SK-N-SH treated with all-trans-retinoic acid at 6 μM for 48 hours (cell line): ENCODE measurements at regions not wholly inside any gene's neighbourhood (a gene's known extent, or its start where the extent isn't known, plus 50 kb on each side); places are given as distances from the start of the nearest gene placed in this dataset.

ENCODE experiments used
- ATAC-seq: fragments of 200-7000 bp; cut with Tn5 transposase; 3 replicates; pipeline ENCODE4 v1.9.1; 2020; ENCODE audit warnings: mild to moderate bottlenecking, moderate library complexity
- ARNTL ChIP-seq: fragments of 450-650 bp; formaldehyde crosslinking; IDR thresholded peaks from 2 replicates; pipeline ENCODE4 v1.5.0; 2020; ENCODE audit warnings: low read depth, mild to moderate bottlenecking, moderate library complexity, borderline replicate concordance
- BACH2 ChIP-seq: fragments of 250-450 bp; sonication (Bioruptor Pico); IDR thresholded peaks from 2 replicates; pipeline ENCODE4 v1.9.0; 2021; ENCODE audit warnings: mild to moderate bottlenecking, borderline replicate concordance
- CSDC2 ChIP-seq: fragments of 250-450 bp; sonication (Bioruptor Pico); IDR thresholded peaks from 2 replicates; pipeline ENCODE4 v1.5.0; 2020; ENCODE audit warnings: mild to moderate bottlenecking, moderate library complexity
- ESRRG ChIP-seq: fragments of 250-450 bp; sonication (Bioruptor Pico); IDR thresholded peaks from 2 replicates; pipeline ENCODE4 v1.6.1; 2021; ENCODE audit warnings: mild to moderate bottlenecking
- GLIS3 ChIP-seq: fragments of 250-450 bp; sonication (Bioruptor Pico); IDR thresholded peaks from 2 replicates; pipeline ENCODE4 v1.5.0; 2020; ENCODE audit warnings: mild to moderate bottlenecking, moderate library complexity
- ISL1 ChIP-seq: fragments of 250-450 bp; sonication (Bioruptor Pico); IDR thresholded peaks from 2 replicates; pipeline ENCODE4 v2.1.2; 2022; ENCODE audit warnings: mild to moderate bottlenecking, moderate library complexity
- OSR1 ChIP-seq: fragments of 250-450 bp; sonication (Bioruptor Pico); IDR thresholded peaks from 2 replicates; pipeline ENCODE4 v1.8.0; 2022; ENCODE audit warnings: moderate library complexity, mild to moderate bottlenecking, inconsistent platforms
- PATZ1 ChIP-seq: fragments of 250-450 bp; sonication (Bioruptor Pico); IDR thresholded peaks from 2 replicates; pipeline ENCODE4 v1.8.0; 2020; ENCODE audit warnings: mild to moderate bottlenecking, moderate library complexity, borderline replicate concordance
- RARB ChIP-seq: fragments of 250-450 bp; sonication (Bioruptor Pico); IDR thresholded peaks from 2 replicates; pipeline ENCODE4 v1.8.0; 2021; ENCODE audit warnings: mild to moderate bottlenecking, moderate library complexity
- SNAI2 ChIP-seq: fragments of 250-450 bp; sonication (Bioruptor Pico); IDR thresholded peaks from 2 replicates; pipeline ENCODE4 v1.5.0; 2020; ENCODE audit warnings: mild to moderate bottlenecking, moderate library complexity
- TCF4 ChIP-seq: fragments of 250-450 bp; sonication (Bioruptor Pico); IDR thresholded peaks from 2 replicates; pipeline ENCODE4 v1.8.0; 2021; ENCODE audit warnings: mild to moderate bottlenecking, moderate library complexity, borderline replicate concordance
- TOX ChIP-seq: fragments of 250-450 bp; sonication (Bioruptor Pico); IDR thresholded peaks from 2 replicates; pipeline ENCODE4 v1.8.0; 2021; ENCODE audit warnings: mild to moderate bottlenecking, moderate library complexity, borderline replicate concordance
- ZC3H10 ChIP-seq: fragments of 250-450 bp; sonication (Bioruptor Pico); IDR thresholded peaks from 2 replicates; pipeline ENCODE4 v1.5.1; 2021; ENCODE audit warnings: mild to moderate bottlenecking, moderate library complexity
- ZFP3 ChIP-seq: fragments of 250-450 bp; sonication (Bioruptor Pico); IDR thresholded peaks from 2 replicates; pipeline ENCODE4 v1.5.0; 2020; ENCODE audit warnings: mild to moderate bottlenecking, moderate library complexity
- ZFP30 ChIP-seq: fragments of 450-650 bp; formaldehyde crosslinking; IDR thresholded peaks from 2 replicates; pipeline ENCODE4 v1.5.0; 2022; ENCODE audit warnings: mild to moderate bottlenecking, moderate library complexity
- ZNF565 ChIP-seq: fragments of 450-650 bp; formaldehyde crosslinking; conservative IDR thresholded peaks from 2 replicates; pipeline ENCODE4 v1.5.0; 2020; ENCODE audit warnings: low read depth, mild to moderate bottlenecking, moderate library complexity
- ZNF70 ChIP-seq: fragments of 450-650 bp; formaldehyde crosslinking; IDR thresholded peaks from 2 replicates; pipeline ENCODE4 v1.5.0; 2020; ENCODE audit warnings: mild to moderate bottlenecking, moderate library complexity
- ZNF8 ChIP-seq: fragments of 450-650 bp; formaldehyde crosslinking; IDR thresholded peaks from 2 replicates; pipeline ENCODE4 v1.5.0; 2020; ENCODE audit warnings: mild to moderate bottlenecking, moderate library complexity
- TF ChIP-seq, protein P1 (sequence below): fragments of 250-450 bp; sonication (Bioruptor Pico); IDR thresholded peaks from 2 replicates; pipeline ENCODE4 v1.8.0; 2021; ENCODE audit warnings: low read depth, mild to moderate bottlenecking, moderate library complexity, borderline replicate concordance
- TF ChIP-seq, protein P2 (sequence below): fragments of 250-450 bp; sonication (Bioruptor Pico); IDR thresholded peaks from 2 replicates; pipeline ENCODE4 v1.5.0; 2020; ENCODE audit warnings: mild to moderate bottlenecking, moderate library complexity
- TF ChIP-seq, protein P3 (sequence below): fragments of 250-450 bp; sonication (Bioruptor Pico); IDR thresholded peaks from 2 replicates; pipeline ENCODE4 v1.5.1; 2021; ENCODE audit warnings: mild to moderate bottlenecking, moderate library complexity
- TF ChIP-seq, protein P4 (sequence below): fragments of 250-450 bp; sonication (Bioruptor Pico); IDR thresholded peaks from 2 replicates; pipeline ENCODE4 v1.5.1; 2020; ENCODE audit warnings: low read depth, mild to moderate bottlenecking, moderate library complexity

DNA sequence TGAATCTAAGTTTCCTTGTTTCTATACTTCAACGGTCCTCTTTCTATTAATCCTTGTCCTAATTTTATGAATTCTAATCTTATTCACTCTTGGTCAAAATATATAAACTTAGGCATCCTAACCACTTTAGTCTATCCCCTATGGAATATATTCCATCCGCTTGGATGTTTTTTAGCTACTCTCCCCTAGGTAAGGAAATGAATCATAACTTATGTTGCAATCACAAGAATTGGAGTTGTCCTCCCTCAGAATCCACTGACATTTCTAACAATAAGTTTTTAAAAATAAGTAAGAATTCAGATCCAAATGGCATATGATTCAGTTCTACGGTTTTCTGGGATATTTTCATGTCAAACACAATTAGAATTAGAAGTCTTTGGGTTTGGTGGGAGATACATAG, 1081.6 kb downstream of the SORCS1 start:
- ATAC-seq, result no peak
- no peak for TF ChIP-seq CSDC2 (CRISPR knock-in tag)
- TF ChIP-seq, protein P1, sequence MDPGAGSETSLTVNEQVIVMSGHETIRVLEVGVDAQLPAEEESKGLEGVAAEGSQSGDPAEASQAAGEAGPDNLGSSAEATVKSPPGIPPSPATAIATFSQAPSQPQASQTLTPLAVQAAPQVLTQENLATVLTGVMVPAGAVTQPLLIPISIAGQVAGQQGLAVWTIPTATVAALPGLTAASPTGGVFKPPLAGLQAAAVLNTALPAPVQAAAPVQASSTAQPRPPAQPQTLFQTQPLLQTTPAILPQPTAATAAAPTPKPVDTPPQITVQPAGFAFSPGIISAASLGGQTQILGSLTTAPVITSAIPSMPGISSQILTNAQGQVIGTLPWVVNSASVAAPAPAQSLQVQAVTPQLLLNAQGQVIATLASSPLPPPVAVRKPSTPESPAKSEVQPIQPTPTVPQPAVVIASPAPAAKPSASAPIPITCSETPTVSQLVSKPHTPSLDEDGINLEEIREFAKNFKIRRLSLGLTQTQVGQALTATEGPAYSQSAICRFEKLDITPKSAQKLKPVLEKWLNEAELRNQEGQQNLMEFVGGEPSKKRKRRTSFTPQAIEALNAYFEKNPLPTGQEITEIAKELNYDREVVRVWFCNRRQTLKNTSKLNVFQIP (CRISPR knock-in tag), result no peak
- TF ChIP-seq GLIS3 (CRISPR knock-in tag), result no peak
- no peak for TF ChIP-seq ZFP30 (CRISPR knock-in tag)
- TF ChIP-seq ZNF70, result no peak
- no peak for TF ChIP-seq ZNF8 (CRISPR knock-in tag)
- no peak for TF ChIP-seq PATZ1 (CRISPR knock-in tag)
- no peak for TF ChIP-seq ESRRG
- TF ChIP-seq, protein P2, sequence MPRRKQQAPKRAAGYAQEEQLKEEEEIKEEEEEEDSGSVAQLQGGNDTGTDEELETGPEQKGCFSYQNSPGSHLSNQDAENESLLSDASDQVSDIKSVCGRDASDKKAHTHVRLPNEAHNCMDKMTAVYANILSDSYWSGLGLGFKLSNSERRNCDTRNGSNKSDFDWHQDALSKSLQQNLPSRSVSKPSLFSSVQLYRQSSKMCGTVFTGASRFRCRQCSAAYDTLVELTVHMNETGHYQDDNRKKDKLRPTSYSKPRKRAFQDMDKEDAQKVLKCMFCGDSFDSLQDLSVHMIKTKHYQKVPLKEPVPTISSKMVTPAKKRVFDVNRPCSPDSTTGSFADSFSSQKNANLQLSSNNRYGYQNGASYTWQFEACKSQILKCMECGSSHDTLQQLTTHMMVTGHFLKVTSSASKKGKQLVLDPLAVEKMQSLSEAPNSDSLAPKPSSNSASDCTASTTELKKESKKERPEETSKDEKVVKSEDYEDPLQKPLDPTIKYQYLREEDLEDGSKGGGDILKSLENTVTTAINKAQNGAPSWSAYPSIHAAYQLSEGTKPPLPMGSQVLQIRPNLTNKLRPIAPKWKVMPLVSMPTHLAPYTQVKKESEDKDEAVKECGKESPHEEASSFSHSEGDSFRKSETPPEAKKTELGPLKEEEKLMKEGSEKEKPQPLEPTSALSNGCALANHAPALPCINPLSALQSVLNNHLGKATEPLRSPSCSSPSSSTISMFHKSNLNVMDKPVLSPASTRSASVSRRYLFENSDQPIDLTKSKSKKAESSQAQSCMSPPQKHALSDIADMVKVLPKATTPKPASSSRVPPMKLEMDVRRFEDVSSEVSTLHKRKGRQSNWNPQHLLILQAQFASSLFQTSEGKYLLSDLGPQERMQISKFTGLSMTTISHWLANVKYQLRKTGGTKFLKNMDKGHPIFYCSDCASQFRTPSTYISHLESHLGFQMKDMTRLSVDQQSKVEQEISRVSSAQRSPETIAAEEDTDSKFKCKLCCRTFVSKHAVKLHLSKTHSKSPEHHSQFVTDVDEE (CRISPR knock-in tag), result no peak
- TF ChIP-seq OSR1 (CRISPR knock-in tag), result no peak
- TF ChIP-seq, protein P3, sequence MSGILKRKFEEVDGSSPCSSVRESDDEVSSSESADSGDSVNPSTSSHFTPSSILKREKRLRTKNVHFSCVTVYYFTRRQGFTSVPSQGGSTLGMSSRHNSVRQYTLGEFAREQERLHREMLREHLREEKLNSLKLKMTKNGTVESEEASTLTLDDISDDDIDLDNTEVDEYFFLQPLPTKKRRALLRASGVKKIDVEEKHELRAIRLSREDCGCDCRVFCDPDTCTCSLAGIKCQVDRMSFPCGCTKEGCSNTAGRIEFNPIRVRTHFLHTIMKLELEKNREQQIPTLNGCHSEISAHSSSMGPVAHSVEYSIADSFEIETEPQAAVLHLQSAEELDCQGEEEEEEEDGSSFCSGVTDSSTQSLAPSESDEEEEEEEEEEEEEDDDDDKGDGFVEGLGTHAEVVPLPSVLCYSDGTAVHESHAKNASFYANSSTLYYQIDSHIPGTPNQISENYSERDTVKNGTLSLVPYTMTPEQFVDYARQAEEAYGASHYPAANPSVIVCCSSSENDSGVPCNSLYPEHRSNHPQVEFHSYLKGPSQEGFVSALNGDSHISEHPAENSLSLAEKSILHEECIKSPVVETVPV (CRISPR knock-in tag), result no peak
- no peak for TF ChIP-seq ZC3H10 (CRISPR knock-in tag)
- no peak for TF ChIP-seq BACH2 (CRISPR knock-in tag)
- TF ChIP-seq, protein P4, sequence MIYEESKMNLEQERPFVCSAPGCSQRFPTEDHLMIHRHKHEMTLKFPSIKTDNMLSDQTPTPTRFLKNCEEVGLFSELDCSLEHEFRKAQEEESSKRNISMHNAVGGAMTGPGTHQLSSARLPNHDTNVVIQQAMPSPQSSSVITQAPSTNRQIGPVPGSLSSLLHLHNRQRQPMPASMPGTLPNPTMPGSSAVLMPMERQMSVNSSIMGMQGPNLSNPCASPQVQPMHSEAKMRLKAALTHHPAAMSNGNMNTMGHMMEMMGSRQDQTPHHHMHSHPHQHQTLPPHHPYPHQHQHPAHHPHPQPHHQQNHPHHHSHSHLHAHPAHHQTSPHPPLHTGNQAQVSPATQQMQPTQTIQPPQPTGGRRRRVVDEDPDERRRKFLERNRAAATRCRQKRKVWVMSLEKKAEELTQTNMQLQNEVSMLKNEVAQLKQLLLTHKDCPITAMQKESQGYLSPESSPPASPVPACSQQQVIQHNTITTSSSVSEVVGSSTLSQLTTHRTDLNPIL (CRISPR knock-in tag), result no peak
- TF ChIP-seq ARNTL (CRISPR knock-in tag), result no peak
- TF ChIP-seq RARB, result no peak
- TF ChIP-seq SNAI2 (CRISPR knock-in tag), result no peak
- TF ChIP-seq TOX (CRISPR knock-in tag), result no peak
- TF ChIP-seq, all 23 proteins: peak for 0

DNA sequence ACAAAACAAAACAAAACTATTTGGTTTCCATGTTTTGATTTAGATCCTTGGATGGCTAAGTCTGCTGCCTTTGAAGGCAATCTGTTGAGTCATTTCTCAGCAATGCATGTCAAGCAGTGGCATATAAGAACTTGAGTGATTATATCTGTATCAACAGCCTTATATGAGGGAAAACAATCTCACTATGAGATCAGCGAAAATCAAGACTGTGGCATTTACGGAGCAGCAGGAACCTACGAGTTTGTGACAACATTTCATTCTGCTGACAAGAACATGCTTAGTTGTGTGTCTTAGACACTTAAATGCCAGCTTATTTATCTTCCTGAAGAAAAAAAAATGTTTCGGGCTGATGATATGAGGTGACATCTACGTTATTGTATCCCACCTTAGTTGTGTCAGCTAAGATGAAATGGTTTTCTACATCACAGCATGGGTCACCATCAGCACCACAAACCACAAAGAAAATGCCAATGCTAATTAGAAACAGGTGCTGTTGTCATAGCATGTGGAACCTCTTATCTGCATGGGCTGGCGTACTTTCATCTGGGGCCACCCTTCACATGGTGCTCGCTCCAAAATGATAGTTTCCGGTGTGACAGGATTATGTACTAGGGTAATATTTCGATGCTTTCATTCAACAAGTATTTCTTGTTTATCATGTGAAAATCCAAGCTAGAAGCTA, 1085.5 kb downstream of the SORCS1 start:
- TF ChIP-seq SNAI2 (CRISPR knock-in tag) (no peak), ISL1 (CRISPR knock-in tag) (0 out of 2 replicates have a peak, but pooled peaks have one; percentile 30), ZC3H10 (CRISPR knock-in tag) (no peak), ZFP3 (CRISPR knock-in tag) (no peak), TCF4 (no peak), ZNF565 (CRISPR knock-in tag) (no peak), ZNF70 (no peak)

DNA sequence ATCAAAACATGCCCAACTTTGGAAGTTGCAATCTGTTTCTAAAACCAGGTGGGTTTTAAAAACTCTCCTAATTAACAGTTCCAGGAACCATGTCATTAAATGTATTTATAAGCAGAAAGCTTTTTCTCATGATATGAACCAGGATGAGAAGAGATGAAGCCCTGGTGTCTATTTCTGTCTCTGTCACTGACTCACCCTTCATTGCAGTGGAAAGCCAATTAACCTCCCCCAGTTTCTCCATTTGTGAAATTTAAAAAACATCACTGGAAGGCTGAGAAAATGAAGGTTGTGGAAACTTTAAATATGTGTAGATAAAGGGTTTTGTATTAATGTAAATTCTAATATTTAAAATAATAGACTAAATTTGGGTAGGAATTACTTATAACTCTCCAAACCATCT, 1088.0 kb downstream of the SORCS1 start:
- TF ChIP-seq, protein P4 (CRISPR knock-in tag), result no peak
- no peak for TF ChIP-seq RARB
- TF ChIP-seq ESRRG, result no peak
- no peak for TF ChIP-seq TCF4
- TF ChIP-seq OSR1 (CRISPR knock-in tag), result no peak
- TF ChIP-seq ZNF70, result no peak
- no peak for TF ChIP-seq CSDC2 (CRISPR knock-in tag)
- no peak for ATAC-seq

More for the DNA sequence above, 1085.5 kb downstream of the SORCS1 start:
- no peak for ATAC-seq
